OCI-LY1 (cell line): ENCODE measurements at regions not wholly inside any gene's neighbourhood (a gene's known extent, or its start where the extent isn't known, plus 50 kb on each side); places are given as distances from the start of the nearest gene placed in this dataset.

Experiments used
- EZH2 ChIP-seq: fragments of 200-600 bp; sonication (generic), shearing (Covaris generic); IDR thresholded peaks from 2 replicates; pipeline ENCODE4 v1.8.0; 2017; ENCODE audit warnings: borderline replicate concordance, mixed run types, mild to moderate bottlenecking, antibody characterized with exemption, low read length, moderate library complexity, mixed read lengths
- TF ChIP-seq, protein P1 (sequence below): fragments of 200-600 bp; sonication (generic), shearing (Covaris generic); IDR thresholded peaks from 2 replicates; pipeline ENCODE4 v1.5.1; 2017; ENCODE audit warnings: mild to moderate bottlenecking, antibody characterized with exemption, low read length, moderate library complexity, mixed read lengths

DNA sequence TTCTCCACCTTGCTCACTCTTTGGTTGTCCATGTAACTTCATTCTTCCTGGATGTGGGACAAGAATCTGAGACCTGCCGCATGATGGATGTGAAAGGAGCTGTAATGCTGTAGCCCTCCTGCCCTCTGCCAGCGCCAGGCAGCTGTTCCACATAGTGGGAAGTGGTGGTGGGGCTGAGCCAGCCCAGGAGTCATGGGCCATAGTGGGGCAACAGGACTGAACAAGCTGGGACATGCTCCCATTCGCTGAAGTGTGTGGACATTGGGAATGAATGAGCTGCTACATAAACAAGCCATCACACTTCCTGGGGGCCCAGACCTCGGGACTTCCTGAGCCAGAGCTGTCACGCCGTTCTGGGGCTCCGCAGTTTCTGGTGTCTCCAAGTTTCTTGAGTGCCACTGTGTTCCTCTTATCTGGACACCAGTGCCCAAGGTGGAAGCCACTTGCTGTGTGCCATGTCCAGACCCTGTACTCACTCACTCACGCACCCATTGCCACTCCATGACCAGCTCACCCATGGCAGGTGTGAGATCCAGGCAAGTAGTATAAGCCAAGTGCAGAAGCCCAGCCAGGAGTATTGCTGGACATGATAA lies 624.3 kb upstream of the EPHA6 start:
- no peak for TF ChIP-seq EZH2
- TF ChIP-seq, protein P1, sequence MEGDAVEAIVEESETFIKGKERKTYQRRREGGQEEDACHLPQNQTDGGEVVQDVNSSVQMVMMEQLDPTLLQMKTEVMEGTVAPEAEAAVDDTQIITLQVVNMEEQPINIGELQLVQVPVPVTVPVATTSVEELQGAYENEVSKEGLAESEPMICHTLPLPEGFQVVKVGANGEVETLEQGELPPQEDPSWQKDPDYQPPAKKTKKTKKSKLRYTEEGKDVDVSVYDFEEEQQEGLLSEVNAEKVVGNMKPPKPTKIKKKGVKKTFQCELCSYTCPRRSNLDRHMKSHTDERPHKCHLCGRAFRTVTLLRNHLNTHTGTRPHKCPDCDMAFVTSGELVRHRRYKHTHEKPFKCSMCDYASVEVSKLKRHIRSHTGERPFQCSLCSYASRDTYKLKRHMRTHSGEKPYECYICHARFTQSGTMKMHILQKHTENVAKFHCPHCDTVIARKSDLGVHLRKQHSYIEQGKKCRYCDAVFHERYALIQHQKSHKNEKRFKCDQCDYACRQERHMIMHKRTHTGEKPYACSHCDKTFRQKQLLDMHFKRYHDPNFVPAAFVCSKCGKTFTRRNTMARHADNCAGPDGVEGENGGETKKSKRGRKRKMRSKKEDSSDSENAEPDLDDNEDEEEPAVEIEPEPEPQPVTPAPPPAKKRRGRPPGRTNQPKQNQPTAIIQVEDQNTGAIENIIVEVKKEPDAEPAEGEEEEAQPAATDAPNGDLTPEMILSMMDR: no peak
